Activated CD8-positive, alpha-beta memory T cell treated with anti-CD3 and anti-CD28 coated beads for 4 hours (primary cell): ENCODE measurements at regions not wholly inside any gene's neighbourhood (a gene's known extent, or its start where the extent isn't known, plus 50 kb on each side); places are given as distances from the start of the nearest gene placed in this dataset.

Experiments
- DNase-seq, 2 donors: peaks; one replicate each; pipeline ENCODE4 v3.0.0-alpha.2; 2020; ENCODE audit warnings: low read depth in 2 of 2

GRCh38 chr2:16008856-16009255 is 68.5 kb downstream of the MYCN start:
- no peak for DNase-seq

- DNase-seq, result no peak
Observed at GRCh38 chr2:16008331-16008850, 68.0 kb downstream of the MYCN start.

- no peak for DNase-seq
Observed at GRCh38 chr2:16007167-16007934, 67.0 kb downstream of the MYCN start.

GRCh38 chr2:16006537-16007166 is 66.3 kb downstream of the MYCN start:
- no peak for DNase-seq

- DNase-seq, result no peak
Observed at GRCh38 chr2:16005816-16006536, 65.6 kb downstream of the MYCN start.

- DNase-seq, result no peak
Observed at GRCh38 chr2:16005389-16005788, 65.0 kb downstream of the MYCN start.

GRCh38 chr2:16003809-16004208 is 63.5 kb downstream of the MYCN start:
- no peak for DNase-seq

- DNase-seq, result no peak
Observed at GRCh38 chr2:16003152-16003551, 62.8 kb downstream of the MYCN start.

- no peak for DNase-seq
Observed at GRCh38 chr2:16002575-16002974, 62.2 kb downstream of the MYCN start.

GRCh38 chr2:16002144-16002543 is 61.8 kb downstream of the MYCN start:
- no peak for DNase-seq

- DNase-seq, result no peak
Observed at GRCh38 chr2:16000642-16001041, 60.3 kb downstream of the MYCN start.

GRCh38 chr2:15999596-16000469 is 59.5 kb downstream of the MYCN start:
- DNase-seq, result no peak

- DNase-seq, result no peak
Observed at GRCh38 chr2:15997728-15998280, 57.5 kb downstream of the MYCN start.

- DNase-seq, result no peak
Observed at GRCh38 chr2:15996536-15997423, 56.4 kb downstream of the MYCN start.
